GM04503 (cell line): ENCODE measurements at regions not wholly inside any gene's neighbourhood (a gene's known extent, or its start where the extent isn't known, plus 50 kb on each side); places are given as distances from the start of the nearest gene placed in this dataset.
"Not testable (repeated sequence)": the region's sequence is repeated elsewhere in the genome, so short reads cannot be mapped to it uniquely, and the experiment has no call there.

ENCODE experiments used
- DNase-seq: peaks from one replicate; pipeline ENCODE4 v3.0.0-alpha.2; 2012; ENCODE audit warnings: low read depth

DNA sequence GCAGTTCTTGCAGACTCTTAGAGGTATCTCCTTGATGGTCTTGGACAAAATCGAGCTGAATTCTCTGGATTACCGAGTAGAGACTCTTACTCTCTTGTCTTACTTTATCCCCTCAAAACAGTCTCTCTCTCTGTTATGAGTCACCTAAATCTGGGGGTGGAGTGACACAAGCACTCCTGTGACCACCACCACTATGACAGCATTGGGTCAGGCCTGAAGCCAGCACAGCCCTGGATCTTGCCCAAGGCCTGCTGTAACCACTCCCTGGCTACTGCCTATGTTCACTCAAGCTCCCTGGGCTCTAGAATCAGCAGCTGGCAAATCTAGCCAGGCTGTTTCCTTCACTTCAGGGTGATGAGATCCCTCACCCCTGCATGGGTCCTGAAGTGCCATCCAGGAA is 662.5 kb downstream of the LUZP2 start:
- no peak for DNase-seq

DNA sequence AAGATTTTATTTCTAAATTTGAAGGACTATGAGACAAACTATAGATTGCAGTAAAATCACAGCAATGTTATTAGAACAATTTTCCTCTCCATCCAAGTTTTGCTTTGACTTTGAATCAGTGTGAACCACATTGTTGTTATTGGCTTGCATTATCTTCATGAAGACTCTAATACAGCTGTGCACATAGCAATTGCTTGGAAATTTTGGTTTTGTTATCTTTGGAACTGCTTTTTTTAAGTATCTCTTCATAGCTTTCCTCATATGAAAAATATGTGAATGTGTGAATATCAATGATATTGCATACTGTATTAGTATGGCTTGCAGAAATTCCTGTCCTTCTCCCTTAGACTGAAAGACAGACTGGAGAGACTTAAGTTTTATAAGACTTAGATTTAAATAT is 666.6 kb downstream of the LUZP2 start:
- no peak for DNase-seq

DNA sequence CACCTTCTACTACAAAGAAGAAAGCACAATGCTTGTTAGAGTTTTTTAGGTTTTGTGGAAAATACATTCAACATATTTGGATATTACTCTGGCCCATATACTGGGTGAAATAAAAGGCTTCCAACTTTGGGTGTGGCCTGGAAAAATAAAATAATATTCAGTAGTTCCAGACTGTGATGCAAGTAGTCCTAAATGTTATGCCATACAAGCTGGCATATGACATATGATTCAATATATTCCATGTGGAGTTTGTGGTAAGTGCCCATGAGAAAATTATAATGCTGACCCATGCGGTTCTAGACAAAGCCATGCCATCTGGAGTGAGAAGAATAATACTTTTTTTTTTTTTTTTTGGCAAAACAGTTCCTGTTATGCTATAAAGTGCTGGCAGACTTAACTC is 683.3 kb downstream of the LUZP2 start:
- DNase-seq = no peak

DNA sequence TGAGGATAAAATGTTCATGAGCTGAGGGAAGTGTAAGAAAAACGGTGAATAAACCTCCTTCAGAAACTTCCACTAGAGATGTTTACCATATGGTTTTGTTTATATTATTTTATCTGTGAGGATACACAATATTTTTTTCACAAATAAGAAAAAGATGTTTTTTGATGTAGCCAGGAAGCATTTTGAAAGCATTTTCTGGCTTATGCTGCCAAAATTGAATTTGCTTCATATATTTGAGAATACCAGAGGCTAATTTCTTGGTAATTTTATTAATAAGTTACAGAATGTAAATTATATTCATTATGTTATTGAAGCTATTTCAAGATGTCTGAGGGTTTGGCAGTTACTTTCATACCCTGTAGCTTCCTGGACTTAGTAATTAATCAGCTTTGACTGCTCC is 686.6 kb downstream of the LUZP2 start:
- DNase-seq = no peak

DNA sequence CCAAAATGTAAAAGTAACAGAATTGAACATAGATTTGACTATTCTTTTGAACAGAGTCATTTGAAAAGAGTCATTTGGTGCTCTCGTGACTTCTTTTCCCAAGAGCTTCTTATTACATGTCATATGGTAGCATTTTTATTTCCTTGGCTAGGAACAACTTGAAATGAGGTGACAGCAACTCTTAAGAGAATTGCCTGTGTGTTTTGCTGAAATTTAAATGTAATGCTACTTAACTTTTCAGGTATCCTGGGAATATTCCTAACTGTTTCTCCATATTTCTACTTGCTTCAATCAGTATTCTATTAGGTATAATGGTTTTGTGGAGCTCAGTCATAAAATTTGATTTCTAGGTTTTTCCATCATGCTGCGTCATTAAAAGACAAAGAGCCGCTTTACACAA is 700.7 kb downstream of the LUZP2 start:
- DNase-seq = no peak

DNA sequence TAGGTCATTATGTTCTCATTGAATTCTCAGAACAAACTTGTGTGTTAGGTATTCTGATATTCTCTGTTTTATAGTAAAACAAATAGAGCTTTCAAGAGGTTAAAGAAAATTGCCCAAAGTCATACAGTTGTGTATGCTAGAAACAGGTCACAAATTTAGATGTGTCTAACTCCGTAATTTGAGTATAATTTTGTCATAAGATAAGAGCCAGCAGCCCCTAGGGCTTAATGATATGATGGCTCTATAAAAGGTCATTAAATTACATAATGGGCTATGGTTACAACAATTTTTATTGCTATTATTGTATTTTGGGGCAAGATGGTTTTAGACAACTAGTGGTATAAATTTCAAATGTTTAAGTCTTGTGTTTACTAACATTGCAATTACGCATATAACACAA is 701.9 kb downstream of the LUZP2 start:
- DNase-seq = no peak

DNA sequence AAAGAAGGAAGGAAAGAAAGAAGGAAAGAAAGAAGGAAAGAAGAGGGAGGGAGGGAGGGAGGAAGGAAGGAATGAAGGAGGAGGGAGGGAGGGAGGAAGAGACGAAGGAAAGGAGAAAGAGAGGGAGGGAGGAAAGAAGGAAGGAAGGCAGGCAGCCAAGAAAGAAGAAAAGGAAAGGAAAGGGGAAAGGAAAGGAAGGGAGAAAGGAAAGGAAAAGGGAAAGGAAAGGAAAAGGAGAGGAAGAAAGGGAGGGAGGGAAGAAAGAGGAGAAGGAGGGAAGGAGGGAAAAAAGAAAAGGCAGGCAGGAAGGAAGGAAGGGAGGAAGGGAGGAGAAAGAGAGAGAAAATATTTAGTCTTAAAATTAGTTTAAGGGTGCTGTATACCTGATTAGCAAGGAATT is 704.1 kb downstream of the LUZP2 start:
- no peak for DNase-seq

DNA sequence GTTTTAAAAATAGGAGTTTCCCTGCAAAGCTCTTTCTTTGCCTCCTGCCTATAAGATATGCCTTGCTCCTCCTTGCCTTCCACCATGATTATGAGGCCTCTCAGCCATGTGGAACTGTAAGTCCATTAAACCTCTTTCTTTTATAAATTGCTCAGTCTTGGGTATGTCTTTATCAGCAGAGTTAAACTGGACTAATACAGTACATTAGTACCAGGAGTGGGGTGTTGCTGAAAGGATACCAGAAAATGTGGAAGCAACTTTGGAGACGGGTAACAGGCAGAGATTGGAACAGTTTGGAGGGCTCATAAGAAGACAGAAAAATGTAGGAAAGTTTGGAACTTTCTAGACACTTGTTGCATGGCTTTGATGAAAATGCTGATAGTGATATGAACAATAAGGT is 709.9 kb downstream of the LUZP2 start:
- no peak for DNase-seq

DNA sequence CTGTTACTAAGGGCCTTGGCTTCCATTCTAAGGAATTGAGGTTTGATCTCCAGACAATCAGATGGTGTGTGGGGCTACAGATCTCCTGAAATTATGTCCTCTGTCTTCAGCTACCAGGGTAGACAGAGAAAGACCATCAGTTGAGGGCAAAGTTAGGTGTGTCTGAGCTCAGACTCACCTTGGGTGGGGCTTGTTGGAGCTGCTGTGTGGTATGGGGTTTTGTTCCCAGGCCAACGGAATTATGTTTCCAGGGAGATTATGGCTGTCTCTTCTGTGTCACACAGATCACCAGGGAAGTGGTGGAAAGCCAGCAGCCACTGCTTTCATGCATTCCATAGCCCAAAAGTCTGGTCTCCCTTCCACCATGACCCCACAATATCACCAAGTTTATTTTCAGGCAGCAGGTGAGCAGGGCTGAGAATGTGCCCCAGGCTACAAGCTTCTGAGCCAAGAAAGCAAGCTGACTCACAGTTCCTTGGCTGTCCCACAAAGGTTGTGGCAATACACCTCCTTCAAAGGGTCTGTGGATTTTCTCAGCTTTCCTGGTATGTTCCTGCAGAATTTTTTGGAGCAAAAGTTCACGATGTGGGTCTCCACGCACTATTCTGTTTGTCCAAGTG is 714.9 kb downstream of the LUZP2 start:
- no peak for DNase-seq

DNA sequence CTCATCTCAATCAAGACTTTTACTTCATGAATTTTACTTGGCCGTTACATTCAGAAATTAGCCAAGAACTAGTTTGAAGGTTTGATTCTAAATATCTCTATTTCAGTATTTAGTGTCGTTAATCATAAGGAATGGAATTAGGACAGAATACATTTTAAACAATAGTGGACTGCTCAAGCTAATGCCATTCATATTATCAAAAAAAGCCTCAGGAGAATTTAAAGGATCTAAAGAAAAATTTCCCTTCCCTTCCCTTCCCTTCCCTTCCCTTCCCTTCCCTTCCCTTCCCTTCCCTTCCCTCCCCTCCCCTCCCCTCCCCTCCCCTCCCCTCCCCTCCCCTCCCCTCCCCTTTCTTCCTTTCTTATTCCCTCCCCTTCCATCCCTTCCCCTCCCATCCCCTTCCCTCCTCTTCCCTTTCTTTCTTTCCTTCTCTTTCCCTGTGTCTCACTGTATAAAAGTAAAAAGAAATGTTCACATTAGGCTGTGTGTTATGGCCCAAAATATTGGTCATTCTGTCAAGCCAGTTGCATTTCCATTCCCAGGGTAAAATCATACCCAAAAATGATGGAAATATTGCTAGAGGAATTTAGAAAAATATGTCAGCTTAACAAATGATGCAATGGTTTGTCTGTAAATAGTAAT is 717.8 kb downstream of the LUZP2 start:
- DNase-seq = no peak

DNA sequence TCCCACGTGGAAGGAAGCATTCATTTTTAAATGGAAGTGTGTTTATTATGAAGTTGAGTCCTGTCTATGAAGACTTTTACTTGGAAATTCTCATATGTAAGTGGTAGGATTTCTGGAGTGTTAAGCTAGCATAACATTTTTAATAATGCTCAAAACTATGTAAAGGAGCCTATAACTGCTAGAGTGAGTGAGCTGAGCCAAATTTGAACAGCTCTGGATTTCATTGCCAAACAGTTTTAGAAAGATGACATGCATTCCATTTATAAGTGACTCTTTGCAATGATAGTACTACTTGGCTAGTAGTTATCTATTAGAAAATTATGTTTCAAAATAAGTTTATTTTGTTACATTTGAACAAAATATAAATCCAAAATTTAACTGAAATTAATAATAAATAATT is 721.2 kb downstream of the LUZP2 start:
- DNase-seq = no peak

DNA sequence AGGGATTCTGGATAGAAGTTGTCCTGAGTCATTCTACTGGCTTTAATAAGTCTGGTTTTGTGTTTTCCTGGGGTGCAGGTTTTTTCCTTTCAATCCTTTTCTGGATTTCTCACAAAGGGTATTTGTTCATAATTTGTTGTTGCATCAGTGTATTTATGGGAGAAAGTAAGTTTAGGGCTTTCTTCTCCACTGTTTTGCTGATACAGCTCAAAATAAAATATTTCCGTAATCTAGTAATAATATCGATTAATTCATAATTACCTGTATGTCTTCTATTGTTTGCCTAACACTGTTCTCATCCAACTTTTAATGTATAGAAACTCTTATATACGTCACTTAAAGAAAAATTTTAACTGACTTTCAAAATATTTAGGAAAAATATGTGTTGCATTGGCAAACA is 728.2 kb downstream of the LUZP2 start:
- DNase-seq = no peak

DNA sequence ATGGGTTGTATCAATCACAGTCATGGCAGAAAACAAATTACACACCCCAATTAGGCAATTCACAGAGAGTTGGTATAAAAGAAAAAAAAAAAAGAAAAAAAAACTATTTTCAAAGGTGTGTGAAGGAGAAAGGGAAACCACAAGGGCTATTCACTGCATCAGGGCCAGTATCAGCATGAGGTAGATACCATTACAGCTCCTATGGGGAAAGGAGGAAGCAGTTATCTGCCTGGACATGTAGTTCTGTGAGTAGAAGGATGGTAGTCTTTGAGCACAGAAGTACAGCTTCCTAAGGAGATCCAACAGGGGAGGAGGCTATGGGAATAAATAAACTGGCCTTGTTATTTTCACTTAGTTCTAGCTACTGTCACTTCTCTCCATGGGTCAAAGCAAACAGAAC is 746.1 kb downstream of the LUZP2 start:
- no peak for DNase-seq

DNA sequence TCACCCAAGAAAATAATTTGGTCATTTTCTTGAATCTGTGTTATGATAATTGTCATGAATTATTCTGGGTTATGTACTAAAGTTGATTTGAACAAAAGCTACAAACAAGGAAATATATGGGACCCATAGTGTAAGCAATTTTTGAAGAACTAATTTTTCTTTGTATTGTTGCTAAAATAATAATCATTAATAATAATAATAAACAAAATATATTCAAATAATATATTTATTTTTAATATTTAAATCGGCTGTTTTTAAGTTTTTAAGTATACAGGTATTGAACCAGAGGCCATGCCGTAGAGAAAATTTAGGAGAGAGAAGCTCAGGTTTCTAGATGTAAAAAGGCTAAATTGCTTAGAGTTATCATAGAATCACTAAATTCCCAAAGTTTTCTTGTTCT is 747.3 kb downstream of the LUZP2 start:
- DNase-seq = no peak

DNA sequence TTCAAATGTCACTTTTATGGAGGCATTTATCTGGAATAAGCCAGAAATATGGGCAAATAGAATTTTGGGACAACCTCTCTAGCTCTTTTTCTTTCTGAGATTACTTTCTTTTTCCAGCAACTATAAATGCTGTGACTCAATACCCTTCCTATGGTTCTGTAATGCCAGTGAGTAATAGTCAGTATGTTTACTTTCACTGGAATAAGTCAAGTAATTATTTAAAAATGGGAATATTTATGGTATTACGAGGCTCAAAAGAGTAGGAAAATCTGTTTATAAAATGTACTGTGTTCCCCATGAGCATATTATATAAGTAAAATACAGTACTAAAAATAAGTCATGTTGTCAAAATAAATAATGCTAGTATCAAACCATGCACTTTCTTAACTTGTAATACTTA is 750.5 kb downstream of the LUZP2 start:
- no peak for DNase-seq

DNA sequence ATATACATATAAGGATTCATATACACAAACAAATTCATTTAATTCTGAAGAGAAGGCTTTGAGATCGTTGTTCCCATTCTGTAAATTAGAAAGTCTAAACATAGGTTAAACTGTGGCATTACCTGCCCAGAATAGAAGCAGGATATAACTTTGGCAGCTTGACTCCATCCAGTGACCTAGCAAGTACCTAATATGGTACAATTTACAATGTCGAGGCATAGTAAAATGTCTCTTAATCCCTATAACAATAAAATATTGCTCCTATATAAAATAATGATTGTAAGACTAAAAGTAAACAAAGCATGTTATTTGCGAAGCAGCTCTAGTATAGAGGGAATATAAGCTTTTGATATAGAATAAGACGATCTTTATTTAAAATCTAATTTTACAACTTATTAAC is 756.0 kb downstream of the LUZP2 start:
- no peak for DNase-seq

DNA sequence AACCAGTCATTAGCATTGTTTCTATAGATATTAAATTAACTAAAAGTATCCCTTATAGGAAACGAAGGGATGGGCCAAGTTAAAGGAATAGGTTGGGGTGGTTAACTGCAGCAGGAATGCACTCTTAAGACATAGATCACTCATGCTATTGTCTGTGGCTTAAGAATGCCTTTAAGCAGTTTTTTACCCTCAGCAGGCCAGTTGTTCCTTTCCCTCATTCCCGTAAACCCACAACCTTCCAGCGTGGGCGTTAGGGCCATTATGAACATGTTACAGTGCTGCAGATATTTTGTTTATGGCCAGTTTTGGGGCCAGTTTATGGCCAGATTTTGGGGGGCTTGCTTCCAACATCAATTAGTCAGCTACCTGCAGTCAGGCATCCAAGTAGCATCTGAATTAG is 767.0 kb downstream of the LUZP2 start:
- DNase-seq = not testable (repeated sequence)

DNA sequence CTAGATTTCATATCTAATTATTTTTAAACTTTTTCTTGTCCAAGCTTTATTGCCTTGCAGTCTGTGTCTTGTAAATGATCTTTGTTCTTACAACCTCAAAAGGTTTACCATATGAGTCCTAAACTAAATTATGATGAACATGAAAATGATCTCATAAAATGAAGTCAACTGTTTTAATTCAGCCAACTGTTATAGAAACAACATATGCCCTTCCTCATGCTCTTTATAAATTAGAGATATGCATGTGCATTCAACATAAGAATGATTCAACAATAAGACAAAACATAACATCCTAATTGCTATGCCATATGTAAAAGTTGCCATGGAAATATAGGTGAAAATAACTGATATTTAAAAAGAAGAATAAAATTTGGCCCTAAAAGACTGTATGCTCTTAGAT is 774.4 kb downstream of the LUZP2 start:
- DNase-seq = no peak

DNA sequence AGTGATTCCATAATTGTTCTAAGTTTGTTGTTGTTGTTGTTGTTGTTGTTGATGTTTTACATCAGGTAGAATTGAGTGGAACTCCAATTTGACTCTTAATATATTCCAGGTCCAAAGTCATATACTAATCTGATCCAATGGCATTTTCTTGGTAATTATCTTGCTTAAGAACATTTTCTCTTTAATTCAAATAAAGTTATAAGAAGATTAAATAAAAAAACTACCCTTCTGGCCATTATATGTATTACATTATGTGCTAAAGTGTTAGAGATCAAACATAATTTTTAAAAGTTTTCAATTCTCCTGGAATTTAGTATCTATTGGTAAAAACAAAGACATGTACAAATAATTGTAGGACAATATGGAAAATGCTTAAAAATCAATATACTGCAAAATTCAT is 775.4 kb downstream of the LUZP2 start:
- DNase-seq = no peak

DNA sequence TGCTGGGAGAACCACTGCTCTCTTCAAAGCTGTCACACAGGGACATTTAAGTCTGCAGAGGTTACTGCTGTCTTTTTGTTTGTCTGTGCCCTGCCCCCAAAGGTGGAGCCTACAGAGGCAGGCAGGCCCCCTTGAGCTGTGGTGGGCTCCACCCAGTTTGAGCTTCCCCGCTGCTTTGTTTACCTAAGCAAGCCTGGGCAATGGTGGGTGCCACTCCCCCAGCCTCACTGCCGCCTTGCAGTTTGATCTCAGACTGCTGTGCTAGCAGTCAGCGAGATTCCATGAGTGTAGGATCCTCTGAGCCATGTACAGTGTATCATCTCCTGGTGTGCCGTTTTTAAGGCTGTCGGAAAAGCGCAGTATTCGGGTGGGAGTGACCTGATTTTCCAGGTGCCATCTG is 784.0 kb downstream of the LUZP2 start:
- DNase-seq = not testable (repeated sequence)

DNA sequence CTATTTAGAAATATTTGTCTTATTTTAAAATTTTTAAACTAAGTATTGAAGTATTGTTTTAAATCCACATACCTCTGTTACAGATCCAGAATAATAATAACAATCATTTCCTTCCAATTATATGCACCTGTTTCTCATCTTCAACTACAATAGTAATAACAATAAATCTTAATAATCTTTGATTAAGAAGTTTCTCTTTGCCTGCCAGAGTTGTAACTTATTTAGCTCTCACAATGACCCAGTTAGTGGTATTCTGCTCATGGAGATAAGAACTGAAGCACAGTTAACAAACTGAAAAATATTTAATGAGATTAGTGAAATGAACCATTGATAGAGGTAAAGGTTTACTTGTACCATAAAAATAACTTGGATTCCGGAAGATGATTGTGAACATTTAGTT is 796.3 kb downstream of the LUZP2 start:
- no peak for DNase-seq

DNA sequence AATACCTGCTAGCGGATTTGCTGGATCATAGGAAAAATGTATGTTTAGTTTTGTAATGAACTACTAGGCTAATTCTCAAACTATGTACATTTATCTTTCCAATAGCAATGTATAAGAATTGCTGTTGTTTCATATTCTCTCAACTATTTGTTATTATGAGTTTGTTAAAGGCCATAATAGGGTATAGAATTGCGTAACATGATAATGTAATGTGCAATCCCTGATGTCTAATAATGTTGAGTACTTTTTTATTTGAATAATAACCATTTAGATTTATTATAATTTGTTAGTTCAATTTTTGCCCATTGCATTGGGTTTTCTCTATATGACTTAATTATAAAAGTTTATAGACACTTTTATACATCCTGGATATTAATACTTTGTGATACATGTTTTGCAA is 801.6 kb downstream of the LUZP2 start:
- DNase-seq = no peak

DNA sequence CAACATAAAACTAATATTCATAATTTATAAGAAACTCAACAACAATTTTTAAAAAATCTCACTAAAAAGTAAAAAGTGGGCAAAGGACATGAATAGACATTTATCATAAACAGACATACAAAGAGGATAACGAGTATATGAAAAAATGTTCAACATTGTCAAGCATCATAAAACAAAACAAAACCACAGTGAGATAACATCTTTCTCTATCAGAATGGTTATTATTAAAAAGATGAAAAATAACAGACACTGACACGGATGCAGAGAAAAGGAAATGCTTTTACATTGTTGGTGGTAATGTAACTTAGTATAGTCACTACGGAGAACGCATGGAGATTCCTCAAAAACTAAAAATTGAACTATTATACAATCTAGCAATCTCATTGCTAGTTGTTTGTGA is 813.0 kb downstream of the LUZP2 start:
- DNase-seq = no peak

DNA sequence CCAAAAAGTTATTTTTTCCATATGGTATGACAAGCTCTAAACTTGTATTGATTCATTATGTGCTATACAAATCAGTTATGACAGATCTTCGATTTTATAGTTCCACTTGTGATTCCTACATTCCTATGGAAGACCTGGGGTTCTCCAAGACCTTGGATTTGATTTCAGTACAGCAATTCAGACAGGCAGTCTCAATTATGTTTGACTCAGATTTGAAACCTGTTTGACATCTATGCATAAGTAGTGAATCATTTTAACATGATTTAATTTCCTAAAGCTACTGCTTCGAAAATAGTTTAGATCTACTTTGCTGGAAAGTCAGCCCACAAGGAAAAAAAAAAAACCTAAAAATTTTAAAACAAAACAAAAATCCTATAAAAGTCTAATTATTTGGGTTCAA is 820.4 kb downstream of the LUZP2 start:
- DNase-seq = no peak

DNA sequence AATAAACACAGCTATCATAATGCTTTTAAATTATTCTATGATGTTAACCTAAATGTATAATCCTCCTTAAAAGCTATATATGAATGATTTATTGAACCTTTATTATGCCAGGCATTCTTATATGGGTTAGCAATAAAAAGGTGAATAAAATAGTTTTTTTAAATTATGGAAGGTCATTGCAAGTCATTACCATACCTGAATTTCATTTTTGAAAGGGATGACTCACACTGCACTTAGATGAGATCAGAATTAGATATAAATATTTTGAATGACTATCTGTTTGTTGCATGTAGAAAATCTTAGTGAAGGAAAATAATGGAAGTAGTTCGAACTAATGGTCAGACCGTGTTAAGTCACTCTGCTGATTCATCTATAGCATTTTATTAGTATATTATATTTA is 822.3 kb downstream of the LUZP2 start:
- DNase-seq = no peak
